ENCODE measurements at regions not wholly inside any gene's neighbourhood (a gene's known extent, or its start where the extent isn't known, plus 50 kb on each side); places are given as distances from the start of the nearest gene placed in this dataset.

DNA sequence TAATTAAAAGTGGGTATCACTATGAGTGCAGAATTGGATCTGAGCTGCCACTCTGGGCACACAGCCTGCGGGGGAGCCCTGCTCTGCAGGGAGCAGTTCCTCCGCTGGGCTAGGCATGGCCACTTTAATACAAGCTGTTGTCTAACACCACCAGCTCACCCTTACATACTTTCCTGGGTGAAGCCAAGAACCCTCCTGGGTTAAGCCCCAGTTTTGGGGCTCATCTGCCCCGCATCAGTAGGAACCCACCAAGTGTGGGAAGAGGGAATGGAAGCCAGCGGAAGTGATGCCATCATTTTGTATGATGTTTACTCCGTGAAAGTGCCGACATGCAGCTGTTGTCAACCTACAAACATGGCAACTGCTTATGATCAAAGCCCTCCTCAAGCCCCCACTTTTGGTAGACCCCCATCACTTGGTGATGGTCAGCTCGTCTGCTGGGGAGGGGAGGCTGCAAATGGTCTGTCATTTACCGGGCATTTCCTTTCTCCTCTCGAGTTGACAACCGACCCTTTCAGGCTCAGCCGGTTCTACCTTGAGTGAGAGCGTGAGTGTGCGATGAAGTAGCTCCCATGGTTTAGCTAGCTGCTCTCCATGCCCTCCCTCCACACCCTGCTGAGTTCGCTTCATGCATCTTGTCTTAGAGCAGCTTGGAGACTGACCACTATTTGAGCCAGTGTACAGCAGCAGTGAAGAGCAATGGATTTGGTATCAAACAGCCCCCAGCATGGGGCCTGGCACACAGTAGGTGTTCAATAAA is 95.3 kb upstream of the IER5L start:
- DNase-seq (ENCODE audit: extremely low spot score, unreplicated experiment): no peak
- Mint-ChIP-seq H3K9me3 (no peaks in the 10 kb centered on the region), H3K4me3 (no peak overlapping the region), H3K4me1 (ENCODE audit: unreplicated experiment) (peaks cover 50% of the 10 kb centered on the region), H3K36me3 (no peaks in the 10 kb centered on the region), H3K27me3 (no peaks in the 10 kb centered on the region), H3K27ac (no peak overlapping the region)
- TF ChIP-seq, protein P1, sequence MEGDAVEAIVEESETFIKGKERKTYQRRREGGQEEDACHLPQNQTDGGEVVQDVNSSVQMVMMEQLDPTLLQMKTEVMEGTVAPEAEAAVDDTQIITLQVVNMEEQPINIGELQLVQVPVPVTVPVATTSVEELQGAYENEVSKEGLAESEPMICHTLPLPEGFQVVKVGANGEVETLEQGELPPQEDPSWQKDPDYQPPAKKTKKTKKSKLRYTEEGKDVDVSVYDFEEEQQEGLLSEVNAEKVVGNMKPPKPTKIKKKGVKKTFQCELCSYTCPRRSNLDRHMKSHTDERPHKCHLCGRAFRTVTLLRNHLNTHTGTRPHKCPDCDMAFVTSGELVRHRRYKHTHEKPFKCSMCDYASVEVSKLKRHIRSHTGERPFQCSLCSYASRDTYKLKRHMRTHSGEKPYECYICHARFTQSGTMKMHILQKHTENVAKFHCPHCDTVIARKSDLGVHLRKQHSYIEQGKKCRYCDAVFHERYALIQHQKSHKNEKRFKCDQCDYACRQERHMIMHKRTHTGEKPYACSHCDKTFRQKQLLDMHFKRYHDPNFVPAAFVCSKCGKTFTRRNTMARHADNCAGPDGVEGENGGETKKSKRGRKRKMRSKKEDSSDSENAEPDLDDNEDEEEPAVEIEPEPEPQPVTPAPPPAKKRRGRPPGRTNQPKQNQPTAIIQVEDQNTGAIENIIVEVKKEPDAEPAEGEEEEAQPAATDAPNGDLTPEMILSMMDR (conservative IDR thresholded peaks at IDR 0.05): no peak

DNA sequence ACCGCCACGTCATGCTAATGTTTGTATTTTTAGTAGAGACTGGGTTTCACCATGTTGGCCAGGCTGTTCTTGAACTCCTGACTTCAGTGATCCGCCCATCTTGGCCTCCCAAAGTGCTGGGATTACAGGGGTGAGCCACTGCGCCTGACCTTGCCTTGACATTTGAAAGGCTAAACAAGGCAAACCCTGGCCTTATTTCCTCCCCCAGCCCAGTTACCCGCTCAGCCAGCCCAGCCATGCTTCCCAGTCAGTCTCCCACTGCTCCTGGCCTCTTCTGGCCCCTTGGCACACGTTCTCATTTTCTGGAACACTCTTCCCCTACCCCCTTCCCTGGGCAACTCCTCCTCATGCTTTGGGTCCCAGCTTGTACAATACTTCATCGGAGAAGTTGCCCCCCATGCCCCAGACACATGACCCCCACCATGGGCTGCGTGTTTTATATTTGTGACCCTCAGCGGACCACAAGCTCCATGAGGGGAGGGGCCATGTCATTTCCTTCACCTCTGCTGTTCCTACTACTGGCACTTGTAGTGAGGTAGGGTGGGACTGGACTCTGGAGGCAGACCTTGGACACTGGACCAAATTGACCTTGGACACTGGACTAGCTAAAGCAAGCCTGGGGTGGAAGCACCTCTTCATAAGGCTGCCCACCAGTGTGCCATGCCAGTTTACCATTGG is 94.4 kb upstream of the IER5L start:
- Mint-ChIP-seq H3K4me3 (no peak overlapping the region), H3K36me3 (no peaks in the 10 kb centered on the region), H3K4me1 (ENCODE audit: unreplicated experiment) (peaks cover 44% of the 10 kb centered on the region), H3K27me3 (no peaks in the 10 kb centered on the region), H3K9me3 (no peaks in the 10 kb centered on the region), H3K27ac (no peak overlapping the region)
- TF ChIP-seq, protein P1 (conservative IDR thresholded peaks at IDR 0.05): no peak
- DNase-seq (ENCODE audit: extremely low spot score, unreplicated experiment): no peak

DNA sequence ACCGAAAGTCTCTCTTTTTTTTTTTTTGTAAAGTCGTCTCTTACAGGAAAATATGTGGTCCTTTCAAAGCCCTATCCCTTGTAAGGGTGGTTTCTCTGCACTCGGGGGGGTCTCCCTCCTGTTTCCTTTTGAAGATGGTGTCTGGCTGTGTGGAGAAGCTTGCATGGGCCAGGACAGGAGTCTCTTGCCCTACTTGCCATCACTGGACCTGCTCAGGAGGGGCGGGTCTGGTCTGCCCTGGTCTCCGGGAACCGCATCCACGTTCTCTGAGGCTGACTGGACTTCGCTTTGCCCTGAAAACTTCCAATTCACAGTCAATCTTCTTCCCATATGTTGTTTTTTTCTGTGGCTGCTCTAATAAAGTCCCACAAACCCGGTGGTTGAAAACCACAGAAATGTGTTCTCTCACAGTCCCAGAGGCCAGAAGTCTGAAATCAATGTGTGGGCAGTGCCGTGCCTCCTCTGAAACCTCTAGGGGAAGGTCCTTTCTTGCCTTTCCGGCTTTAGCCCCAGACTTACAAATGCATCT is 92.9 kb upstream of the IER5L start:
- H3K4me3 Mint-ChIP-seq: no peak overlapping the region
- H3K9me3 Mint-ChIP-seq: no peaks in the 10 kb centered on the region
- peaks cover 6% of the 10 kb centered on the region for H3K27me3 Mint-ChIP-seq
- TF ChIP-seq, protein P1 (conservative IDR thresholded peaks at IDR 0.05): no peak
- peaks cover 28% of the 10 kb centered on the region for H3K4me1 Mint-ChIP-seq (ENCODE audit: unreplicated experiment)
- DNase-seq (ENCODE audit: extremely low spot score, unreplicated experiment): no peak
- H3K36me3 Mint-ChIP-seq: no peaks in the 10 kb centered on the region
- no peak overlapping the region for H3K27ac Mint-ChIP-seq

DNA sequence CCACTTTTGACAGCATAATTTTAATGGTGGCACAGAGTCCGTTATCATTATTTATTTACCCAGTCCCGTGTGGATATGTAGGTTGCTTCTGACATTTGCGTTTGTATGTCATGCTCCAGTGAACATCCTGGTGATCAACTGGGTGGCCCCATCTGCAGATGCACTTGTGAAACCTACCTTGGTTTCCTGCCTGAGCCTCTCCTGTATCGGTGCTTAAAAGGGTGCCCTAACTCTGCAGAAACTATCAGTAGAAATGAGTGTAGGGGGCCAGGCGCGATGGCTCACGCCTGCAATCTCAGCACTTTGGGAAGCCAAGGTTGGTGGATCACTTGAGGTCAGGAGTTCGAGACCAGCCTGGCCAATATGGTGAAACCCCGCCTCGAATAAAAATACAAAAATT is 92.1 kb upstream of the IER5L start:
- no peaks in the 10 kb centered on the region for H3K9me3 Mint-ChIP-seq
- no peak overlapping the region for H3K4me3 Mint-ChIP-seq
- no peak for DNase-seq (ENCODE audit: extremely low spot score, unreplicated experiment)
- no peak overlapping the region for H3K27ac Mint-ChIP-seq
- no peaks in the 10 kb centered on the region for H3K36me3 Mint-ChIP-seq
- peaks cover 6% of the 10 kb centered on the region for H3K27me3 Mint-ChIP-seq
- H3K4me1 Mint-ChIP-seq (ENCODE audit: unreplicated experiment): peaks cover 21% of the 10 kb centered on the region
- TF ChIP-seq, protein P1 (conservative IDR thresholded peaks at IDR 0.05): no peak

DNA sequence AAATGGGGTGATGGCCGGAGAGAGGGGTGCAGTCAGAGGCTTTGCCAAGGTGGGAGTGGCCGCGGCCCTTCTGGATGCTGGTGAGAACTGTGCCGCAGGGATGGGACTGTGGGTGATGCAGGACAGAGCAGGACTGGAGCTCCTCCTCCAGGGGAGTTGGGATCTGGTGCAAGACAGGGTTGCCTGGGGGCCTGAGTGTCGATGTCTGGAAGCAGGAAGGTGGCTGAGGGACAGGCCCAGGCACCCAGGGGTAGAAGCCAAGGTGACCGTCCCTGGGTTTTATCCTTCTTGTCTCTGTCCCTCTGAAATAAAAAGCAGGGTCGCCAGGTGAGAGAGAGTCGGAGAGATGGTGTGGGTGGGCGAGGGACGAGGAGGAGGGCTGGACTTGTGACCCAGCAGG is 89.1 kb upstream of the IER5L start:
- DNase-seq (ENCODE audit: extremely low spot score, unreplicated experiment): no peak
- Mint-ChIP-seq H3K4me1 (ENCODE audit: unreplicated experiment) (peaks cover 13% of the 10 kb centered on the region), H3K36me3 (no peaks in the 10 kb centered on the region), H3K4me3 (no peak overlapping the region), H3K9me3 (no peaks in the 10 kb centered on the region), H3K27me3 (peaks cover 6% of the 10 kb centered on the region), H3K27ac (no peak overlapping the region)
- TF ChIP-seq, protein P1 (conservative IDR thresholded peaks at IDR 0.05): no peak
